HG03558 (cell line): ENCODE measurements at regions not wholly inside any gene's neighbourhood (a gene's known extent, or its start where the extent isn't known, plus 50 kb on each side); places are given as distances from the start of the nearest gene placed in this dataset.
"Not testable (repeated sequence)": the region's sequence is repeated elsewhere in the genome, so short reads cannot be mapped to it uniquely, and the experiment has no call there.

Source experiments
- ATAC-seq: cut with Tn5 transposase; IDR thresholded peaks from one replicate; pipeline ENCODE4 v1.9.1; 2021; ENCODE audit warnings: moderate number of reproducible peaks; ENCODE audit not compliant: unreplicated experiment; ENCODE audit errors: extremely low read depth

DNA sequence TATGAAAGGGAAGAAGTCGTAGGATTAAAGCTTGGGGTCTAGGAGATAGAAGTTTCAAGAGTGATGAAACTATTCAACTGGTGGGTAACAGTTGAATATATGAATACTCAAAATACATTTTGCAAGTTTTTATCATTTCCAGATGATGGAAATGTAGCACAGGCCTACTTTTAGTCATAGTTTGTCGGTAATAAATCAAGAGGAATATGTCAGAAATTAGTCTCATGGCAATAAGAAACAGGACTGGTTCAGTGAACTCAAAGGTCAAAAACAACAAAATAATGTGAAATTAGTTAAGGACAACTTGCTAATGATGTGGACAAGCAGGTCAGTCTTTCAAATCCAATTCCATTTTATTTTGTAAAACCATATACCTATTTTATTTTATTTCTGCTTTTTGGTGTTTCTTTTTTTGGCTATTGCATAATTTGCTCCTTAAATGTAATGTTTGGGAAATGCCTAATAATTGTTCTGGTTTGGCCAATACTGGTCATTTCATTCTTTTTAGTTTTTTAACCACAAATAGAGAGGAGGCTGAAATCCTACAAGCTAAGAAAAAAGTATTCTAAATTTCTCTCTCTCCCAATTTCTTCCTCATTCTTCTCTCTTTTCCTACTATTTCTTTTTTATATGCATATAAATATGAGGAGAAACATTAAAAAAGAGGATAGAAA is 195.2 kb upstream of the ARHGEF26 start:
- no peak for ATAC-seq

DNA sequence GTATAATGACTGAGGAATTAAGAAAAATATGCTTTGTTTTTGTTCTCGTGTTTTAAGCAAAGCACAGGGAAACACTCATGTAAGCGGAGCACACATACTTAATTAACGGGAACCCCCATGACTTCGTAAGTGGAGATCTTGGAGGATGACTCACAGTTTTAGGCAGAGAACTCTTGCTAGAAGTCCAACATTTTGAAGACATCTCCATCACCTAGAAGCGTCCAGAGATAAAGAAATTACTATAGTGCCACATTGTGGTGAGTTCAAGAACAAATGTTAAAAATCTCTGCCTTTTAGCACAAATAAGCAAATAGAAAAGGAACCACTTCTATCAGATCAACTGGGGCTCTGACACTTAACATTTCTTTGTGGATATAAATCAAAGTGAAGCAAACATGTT is 194.1 kb upstream of the ARHGEF26 start:
- ATAC-seq = no peak

DNA sequence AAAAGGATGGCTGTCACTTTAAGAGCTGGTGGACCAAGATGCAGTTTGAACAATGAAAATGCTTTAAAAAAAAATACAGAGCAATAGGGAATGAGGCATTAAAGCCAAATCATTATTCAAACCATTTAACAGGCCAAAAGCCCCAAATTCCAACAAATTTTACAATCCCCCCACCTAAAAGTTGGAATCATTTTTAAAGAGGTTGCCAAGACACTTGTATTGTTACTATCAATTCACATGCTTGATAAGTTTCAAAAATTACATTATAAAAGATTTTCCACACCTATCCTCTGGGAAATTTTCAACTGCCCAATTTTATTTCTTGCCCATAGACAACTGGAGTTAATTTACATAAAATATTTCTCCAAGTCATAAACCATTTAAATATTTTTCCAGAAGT is 192.3 kb upstream of the ARHGEF26 start:
- no peak for ATAC-seq

DNA sequence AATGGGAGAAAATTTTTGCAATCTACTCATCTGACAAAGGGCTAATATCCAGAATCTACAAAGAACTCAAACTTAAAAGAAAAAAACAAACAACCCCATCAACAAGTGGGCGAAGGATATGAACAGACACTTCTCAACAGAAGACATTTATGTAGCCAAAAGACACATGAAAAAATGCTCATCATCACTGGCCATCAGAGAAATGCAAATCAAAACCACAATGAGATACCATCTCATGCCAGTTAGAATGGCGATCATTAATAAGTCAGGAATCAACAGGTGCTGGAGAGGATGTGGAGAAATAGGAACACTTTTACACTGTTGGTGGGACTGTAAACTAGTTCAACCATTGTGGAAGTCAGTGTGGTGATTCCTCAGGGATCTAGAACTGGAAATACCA is 187.7 kb upstream of the ARHGEF26 start:
- ATAC-seq = not testable (repeated sequence)

DNA sequence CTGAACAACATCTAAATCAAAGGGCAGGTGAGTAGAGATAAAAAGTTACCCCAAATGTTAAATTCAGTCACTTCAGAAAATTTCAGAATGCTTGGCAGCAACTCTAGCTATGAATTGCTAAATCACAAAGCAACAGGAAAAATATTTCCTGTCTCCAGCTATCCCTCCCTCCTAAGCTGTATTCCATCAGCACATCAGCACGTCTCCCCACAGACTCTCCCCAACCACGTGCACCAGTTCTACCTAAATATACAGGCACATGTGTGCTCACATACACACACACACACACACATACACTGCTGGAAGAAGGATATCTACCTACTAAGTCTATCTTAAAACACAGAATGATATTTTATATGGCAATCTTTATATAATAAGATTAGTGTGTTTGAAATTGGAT is 177.1 kb upstream of the ARHGEF26 start:
- ATAC-seq = no peak

DNA sequence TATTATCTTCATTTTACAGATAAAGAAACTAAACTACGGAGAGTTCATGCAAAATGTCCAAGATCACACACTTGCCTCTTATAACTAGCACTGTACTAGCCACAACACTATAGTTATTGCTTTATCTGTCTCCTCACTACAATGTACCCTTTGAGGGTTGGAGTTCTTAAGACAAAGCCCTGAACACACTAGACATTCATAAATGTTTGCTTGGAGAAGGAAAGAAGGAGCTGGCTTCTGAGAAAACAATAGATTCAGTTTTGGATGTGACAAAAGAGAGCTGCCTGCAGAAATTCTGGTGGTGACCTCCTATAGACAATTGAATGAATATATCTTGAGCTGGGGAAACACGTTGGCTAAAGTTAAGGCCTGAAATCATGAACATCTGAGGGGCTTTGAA is 169.9 kb upstream of the ARHGEF26 start:
- no peak for ATAC-seq

DNA sequence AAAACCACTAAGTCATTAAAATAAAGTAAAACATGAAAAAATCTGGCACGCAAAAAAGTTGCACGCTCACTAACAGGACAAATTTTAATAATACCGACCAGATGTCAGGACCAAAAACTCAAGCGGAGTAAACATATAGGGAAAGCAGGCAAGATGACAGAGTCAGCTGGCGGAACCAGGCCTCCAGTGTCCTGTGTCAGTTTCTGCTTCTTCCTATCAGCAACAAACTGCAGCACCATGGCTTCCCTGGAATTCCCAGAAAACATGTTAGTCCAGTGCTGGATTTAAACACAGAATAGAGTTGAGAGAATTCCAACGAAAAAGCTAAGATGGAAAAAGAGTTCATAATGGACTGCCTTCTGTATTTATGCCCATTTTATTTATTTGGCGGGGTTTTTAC is 169.1 kb upstream of the ARHGEF26 start:
- no peak for ATAC-seq

DNA sequence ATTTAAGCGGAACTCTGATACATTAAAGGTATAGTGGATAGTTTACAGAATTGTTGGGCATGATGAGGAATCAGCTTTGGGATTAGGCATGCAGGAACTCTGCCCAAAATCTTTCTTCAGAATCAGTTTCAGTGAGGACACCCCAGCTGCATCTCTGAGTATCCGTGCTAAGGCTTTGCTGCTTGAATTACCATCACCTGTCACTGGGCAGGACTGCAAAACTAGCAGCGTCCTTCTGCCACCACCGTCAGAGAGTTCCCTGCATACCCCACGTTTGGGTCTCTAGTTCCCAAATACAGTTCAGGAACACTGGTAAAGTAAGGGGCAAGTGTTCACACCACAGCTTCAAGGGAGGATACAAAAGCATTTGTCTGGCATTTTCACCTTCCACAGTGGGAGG is 164.6 kb upstream of the ARHGEF26 start:
- ATAC-seq = no peak

DNA sequence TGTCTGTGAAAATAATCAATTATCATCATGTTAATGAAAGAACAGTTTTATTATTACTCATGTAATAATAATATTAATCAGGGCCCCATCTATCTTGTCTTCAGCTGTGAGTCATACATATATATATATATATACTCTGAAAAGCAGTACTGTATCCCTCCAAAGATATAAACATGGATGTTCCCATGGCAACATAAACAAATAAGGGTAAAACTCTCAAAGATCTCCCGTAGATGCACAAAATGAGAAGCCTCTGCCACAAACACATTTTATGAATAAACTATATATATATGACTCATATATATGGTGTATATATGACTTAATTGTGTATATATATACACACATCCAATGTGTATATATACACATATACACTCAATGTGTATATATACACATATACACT is 163.8 kb upstream of the ARHGEF26 start:
- no peak for ATAC-seq

DNA sequence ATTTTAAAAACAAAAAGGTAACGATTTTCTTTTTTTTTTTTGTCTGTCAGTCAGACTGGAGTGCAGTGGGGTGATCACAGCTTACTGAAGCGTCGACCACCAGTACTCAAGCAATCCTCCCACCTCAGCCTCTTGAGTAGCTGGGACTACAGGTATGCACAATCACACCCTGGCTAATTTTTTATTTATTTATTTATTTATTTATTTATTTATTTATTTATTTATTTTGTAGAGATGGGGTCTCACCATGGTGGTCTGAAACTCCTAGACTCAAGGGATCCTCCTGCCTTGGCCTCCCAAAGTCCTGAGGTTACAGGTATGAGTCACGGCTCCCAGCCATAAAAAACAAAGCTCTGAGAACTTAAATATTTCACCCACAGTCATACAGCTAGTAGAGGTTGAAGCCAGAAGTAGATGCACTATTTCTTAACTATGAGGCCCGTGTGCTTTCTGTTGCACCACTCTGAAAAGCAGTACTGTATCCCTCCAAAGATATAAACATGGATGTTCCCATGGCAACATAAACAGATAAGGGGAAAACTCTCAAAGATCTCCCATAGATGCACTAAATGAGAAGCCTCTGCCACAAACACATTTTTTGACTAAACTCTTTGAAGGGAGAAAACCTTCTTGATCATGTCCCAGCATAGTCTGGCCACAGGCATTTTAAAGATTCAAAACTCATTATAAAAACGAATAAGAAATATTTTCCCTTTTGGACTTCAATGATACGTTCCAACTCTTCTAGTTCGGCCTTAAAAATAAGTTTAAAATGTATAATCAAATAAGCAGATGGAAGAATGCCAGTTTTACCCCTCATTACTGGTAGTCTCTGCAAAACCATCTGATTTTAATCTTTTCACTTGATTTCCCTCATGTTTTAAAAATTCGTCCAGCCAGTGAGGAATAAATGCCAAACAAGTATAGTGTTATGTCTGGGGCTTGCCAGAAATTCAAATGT is 162.3 kb upstream of the ARHGEF26 start:
- ATAC-seq = no peak

DNA sequence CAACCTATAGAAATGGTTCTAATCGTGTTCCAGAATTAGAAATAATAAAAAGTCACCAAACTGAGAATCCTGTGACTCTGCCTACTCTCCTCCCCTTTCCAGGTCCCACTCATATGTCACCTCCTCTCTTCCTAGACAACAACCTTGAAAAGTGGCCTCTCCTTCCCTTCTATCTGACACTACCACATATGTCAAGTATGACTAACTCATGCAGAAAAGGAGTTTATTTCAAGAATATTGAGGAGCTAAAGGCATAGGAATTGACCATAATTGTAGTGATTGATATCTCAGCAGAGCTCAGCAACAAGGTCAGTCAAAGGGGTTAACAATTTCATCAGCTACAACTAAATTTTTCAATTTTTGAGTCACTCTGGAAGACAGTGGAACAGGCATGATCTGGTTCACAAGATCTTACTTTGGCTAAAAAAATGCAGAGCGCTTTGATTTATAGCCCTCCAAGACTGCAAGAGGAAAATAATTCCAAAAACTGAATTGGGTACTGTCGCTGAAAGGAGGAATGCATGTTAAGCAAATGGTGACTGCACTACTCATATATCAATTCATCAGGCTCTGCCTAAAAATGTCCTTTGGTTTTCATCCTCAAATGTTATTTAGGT is 160.6 kb upstream of the ARHGEF26 start:
- no peak for ATAC-seq

DNA sequence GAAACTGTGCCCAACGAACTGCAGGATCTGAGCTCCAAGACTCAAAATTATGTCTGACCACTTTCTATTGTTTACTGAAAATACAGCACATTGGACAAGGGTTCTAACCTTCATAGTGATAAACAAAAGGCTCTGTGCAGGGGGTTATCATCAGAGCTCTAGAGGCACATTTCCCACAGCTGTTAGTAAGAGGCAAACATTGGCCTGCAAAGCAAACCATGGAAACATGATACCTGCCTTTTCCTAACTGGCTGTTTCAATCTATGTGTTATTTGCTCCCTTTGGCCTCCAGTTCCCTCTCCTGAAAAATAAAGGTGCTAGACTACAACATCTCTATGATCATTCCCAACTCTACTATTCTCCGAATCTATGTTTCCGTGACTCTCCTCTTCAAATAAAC is 159.7 kb upstream of the ARHGEF26 start:
- ATAC-seq = no peak

DNA sequence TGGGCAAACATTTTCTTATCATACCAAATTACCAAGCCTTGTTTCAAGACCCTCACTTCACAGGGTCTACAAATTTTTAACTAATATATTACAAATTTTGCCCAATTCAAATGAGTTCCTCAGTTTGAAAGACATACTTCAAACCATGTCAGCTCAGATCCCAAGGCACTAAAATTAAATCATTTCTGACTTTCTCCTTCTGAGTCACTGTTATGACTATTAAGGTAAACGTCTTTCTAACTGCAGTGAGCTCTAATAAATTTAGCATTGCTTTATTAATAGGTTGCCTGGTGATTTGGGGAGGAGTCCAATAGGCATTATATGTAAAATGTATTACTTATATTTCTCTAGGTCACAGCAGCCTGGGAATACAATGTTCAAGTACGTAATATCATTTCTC is 158.2 kb upstream of the ARHGEF26 start:
- no peak for ATAC-seq

DNA sequence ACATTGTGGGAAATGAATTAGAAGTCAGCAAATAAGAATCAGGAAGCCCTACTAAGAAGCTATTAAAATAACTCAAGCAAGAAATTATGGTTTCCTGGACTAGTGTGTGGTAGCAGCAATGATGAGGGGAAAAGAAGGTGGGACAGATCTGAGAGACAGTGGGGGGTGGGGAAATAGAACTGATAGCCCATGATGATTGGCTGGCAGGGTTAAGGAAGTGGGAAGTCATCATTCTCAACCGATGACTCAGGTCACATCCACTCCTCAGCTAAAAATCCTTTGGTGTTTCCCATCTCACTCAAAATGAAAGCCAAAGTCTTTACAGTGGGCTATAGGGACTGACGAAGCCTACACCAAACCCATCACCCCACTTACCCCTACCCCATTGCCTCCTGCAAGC is 153.9 kb upstream of the ARHGEF26 start:
- no peak for ATAC-seq

DNA sequence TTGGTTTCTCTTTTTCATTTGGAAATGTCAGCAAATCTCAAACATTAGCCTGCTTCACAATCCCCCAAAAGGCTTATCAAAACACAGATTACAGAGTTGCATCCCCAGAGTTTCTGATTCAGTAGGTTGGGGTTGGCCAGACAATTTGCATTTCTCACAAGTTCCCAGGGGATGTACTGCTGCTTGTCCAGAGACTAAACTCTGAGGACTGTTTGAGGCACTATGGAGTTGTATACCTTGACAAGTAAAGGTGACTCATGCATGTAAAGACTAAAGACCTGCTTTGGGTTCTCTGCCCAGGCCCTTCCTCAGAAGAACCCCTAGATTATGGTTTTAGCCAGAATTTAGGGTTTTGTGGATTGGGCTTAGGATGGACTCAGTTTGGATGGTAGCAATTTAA is 151.1 kb upstream of the ARHGEF26 start:
- peak; percentile 32 for ATAC-seq

DNA sequence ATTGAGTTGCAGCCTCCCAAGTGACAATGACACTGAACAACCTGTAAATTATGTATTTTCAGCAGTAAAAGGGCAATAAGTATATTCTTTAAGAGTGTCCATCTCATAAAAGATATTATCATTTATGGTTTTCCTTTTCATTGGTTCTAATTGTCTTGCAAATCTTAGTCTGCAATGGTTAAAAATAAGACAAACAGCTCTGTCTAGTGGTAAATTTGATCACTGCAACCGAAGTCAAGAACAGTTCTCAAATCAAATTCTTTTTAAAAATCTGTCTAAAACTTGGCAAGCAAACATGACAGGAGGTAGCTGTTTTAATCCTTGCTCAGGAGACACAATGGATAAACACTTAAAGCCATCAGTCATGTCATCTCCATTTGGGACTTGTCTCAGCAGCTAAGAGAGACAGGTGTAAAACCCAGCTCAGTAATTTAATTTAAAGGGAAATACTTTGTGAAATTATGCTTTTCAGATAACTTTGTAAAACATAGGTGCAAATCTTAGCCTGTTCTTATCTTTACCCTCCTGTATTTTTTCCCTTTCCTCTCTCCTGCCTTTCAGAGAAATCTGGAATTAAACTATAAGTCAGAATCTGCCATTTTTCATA is 150.3 kb upstream of the ARHGEF26 start:
- no peak for ATAC-seq

DNA sequence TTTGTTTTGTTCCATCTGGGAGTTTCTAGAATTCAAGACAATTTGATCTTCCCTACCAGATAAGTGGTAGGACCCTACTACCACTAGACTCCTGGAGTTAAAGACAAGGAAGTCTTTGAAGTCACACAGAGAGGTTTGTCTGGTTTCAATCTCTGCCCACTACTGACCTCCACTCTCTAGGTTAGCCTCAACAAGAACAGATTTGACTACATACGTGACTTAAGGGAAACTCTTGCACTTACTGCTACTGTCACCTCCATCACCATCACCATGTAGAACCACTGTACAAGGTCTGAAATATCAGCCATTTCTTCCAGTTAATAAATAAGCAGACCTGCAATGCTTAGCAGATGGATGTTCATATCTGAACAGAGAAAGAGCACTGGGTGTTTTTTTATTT is 148.3 kb upstream of the ARHGEF26 start:
- ATAC-seq = peak; percentile 41

DNA sequence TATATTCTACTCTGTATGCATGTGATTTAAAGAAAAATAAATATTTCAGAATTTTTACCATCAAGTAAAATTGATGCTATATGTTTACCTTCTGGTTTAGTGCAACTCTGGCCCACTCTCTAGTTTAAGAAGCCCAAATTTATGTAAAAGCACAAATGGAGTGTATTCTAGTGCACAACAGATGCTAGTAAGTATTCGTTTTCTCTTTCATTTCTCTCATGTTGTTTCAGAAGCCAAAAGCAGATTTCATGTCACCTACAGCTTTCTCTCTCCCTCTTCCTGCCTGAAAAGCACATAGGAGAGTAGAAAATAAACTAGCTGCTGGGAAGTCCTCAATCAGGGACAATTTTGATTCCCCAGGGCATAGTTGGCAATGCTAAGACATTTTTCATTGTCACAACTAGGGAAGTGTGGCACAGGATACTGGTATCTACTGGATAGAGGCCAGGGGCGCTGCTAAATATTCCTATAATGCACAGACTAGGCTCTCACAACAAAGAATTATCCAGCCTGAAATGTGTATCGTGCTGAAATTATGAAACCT is 147.4 kb upstream of the ARHGEF26 start:
- ATAC-seq = peak; percentile 39

DNA sequence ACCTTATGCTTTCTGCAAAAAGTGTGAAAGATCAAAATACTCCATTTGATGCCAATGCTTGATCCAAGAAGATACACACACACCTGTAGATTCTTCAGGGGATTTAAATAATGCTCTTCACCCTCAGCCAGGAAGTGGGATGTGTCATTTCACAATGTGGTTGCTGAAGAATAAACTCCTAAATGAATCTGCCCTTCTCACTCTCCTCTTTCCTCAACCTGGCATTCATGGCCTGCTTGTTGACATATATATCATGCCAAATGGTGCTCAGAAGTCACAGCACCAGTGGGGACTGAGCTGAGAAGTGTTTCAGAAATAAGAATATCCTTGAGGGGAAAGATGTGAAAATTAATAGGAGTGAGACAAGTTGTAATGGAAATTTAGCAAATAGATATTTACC is 146.6 kb upstream of the ARHGEF26 start:
- ATAC-seq = no peak

DNA sequence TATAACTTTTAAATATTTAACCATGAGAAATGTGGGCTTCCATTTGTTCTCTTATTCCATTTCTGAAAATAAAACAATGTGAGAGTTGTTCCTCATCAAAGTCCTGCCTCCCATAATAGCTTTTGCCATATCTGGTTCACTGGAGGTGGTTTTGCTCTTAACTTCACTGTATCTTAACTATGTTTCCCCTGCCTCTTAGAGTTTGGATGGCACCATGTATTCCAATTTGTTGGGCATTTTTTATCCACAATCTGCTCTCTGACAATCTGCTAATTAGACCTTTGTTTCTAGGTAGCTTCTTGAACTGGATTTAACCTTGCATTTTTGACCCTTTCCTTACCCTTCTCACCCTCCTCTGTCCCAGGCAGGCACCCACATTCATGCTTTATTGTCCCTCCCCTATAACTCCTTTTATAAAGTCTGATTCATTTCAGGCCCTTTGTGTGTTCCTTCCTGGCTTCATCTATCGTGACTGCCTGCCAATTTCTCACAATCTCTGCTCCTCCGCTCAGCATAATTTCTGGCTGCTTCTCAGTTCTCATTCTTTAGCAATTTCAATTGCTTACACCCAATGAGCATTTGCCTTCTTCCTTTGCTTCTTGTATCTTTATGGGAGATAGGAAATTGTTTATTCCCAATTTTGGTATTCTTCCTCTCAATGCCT is 144.2 kb upstream of the ARHGEF26 start:
- ATAC-seq = no peak
